Right forelimb (tissue), 1 donor: ENCODE measurements at regions not wholly inside any gene's neighbourhood (a gene's known extent, or its start where the extent isn't known, plus 50 kb on each side); places are given as distances from the start of the nearest gene placed in this dataset.
"Not testable (repeated sequence)": the region's sequence is repeated elsewhere in the genome, so short reads cannot be mapped to it uniquely, and the experiment has no call there.

Experiments used
- DNase-seq: peaks from one replicate; pipeline ENCODE4 v3.0.0-alpha.2; 2018

- DNase-seq, result no peak
Measured at GRCh38 chr3:84275532-84275931, 683.3 kb upstream of the CADM2 start.

- DNase-seq, result no peak
Measured at GRCh38 chr3:84277562-84278224, 681.1 kb upstream of the CADM2 start.

GRCh38 chr3:84292128-84292527 lies 666.7 kb upstream of the CADM2 start:
- DNase-seq, result no peak

- DNase-seq, result no peak
Measured at GRCh38 chr3:84299329-84299728, 659.5 kb upstream of the CADM2 start.

- no peak for DNase-seq
Measured at GRCh38 chr3:84304214-84304613, 654.6 kb upstream of the CADM2 start.

- no peak for DNase-seq
Measured at GRCh38 chr3:84307339-84307738, 651.5 kb upstream of the CADM2 start.

GRCh38 chr3:84308379-84308778 lies 650.4 kb upstream of the CADM2 start:
- no peak for DNase-seq

- DNase-seq, result no peak
Measured at GRCh38 chr3:84318273-84318809, 640.4 kb upstream of the CADM2 start.

GRCh38 chr3:84365563-84366278 lies 593.1 kb upstream of the CADM2 start:
- DNase-seq, result not testable (repeated sequence)
